ENCODE measurements at regions not wholly inside any gene's neighbourhood (a gene's known extent, or its start where the extent isn't known, plus 50 kb on each side); places are given as distances from the start of the nearest gene placed in this dataset.

DNA sequence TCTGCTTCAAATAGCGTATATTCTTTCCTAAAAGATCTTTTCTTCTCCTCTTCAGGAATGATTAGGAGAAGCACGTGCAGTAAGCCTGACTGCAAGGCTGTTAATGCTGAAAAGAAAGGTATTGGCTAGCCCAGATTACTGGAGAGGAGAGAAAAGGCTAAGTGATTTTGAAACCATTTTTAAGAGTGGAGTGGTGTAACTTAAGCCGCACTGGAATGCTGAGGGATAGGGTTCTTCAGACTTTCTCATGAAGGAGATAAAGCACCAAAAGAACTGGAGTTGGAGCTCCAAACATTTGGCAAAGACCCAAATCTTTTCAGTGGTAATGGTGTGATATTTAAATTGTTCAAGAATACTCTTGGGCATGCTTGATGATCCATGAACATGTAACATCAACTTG, 388.3 kb downstream of the COG6 start:
- Histone ChIP-seq H2AFZ (ENCODE audit: low read depth, low read length, severe bottlenecking) (no peak overlapping the region), H3K4me3 (ENCODE audit: insufficient read depth, low read length, poor library complexity, severe bottlenecking) (no peak overlapping the region), H4K20me1 (ENCODE audit: low read depth, low read length) (no peaks in the 10 kb centered on the region), H3K9ac (ENCODE audit: low read length) (no peak overlapping the region), H3K27ac (ENCODE audit: low read depth, low read length) (no peak overlapping the region), H3K27me3 (ENCODE audit: low read length) (no peaks in the 10 kb centered on the region), H3K9me3 (ENCODE audit: insufficient read depth, low read length) (no peaks in the 10 kb centered on the region), H3K36me3 (ENCODE audit: low read length) (no peaks in the 10 kb centered on the region), H3K4me2 (ENCODE audit: low read depth, low read length, poor library complexity, severe bottlenecking) (no peak overlapping the region), H3F3A (ENCODE audit: insufficient read depth) (no peaks in the 10 kb centered on the region), H3K9me2 (replicated peaks; ENCODE audit: insufficient read depth, low read length) (no peaks in the 10 kb centered on the region), H3K79me2 (ENCODE audit: insufficient read depth, low read length) (no peaks in the 10 kb centered on the region)
- TF ChIP-seq EZH2phosphoT487 (conservative IDR thresholded peaks at IDR 0.05; ENCODE audit: low read length) (no peak), CTCF (IDR thresholded peaks at IDR 0.05; ENCODE audit: insufficient read depth, low read length, poor library complexity, severe bottlenecking) (no peak)

DNA sequence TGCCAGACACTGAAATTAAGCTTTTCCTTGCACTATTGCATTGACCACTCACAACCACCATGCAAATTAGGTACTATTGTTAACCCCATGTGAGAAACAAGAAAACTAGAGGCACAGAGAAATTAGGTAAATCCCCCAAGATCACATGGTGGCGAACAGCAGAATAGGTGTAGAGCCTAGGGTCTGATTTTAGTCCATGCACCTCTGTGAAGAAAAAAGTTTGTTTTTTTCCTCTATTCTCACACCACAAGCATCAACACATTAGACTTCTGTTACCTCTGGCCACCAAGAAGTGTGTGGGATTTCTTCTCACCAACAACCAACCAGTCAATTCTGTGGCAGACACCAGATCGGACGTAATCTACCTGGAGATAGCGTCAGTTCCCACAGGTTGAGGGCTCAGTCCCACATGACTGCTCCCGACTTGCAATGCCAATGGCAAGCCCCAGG, 391.9 kb downstream of the COG6 start:
- Histone ChIP-seq H2AFZ (ENCODE audit: low read depth, low read length, severe bottlenecking) (no peak overlapping the region), H3K4me2 (ENCODE audit: low read depth, low read length, poor library complexity, severe bottlenecking) (no peak overlapping the region), H4K20me1 (ENCODE audit: low read depth, low read length) (no peaks in the 10 kb centered on the region), H3K79me2 (ENCODE audit: insufficient read depth, low read length) (no peaks in the 10 kb centered on the region), H3K27ac (ENCODE audit: low read depth, low read length) (no peak overlapping the region), H3K9ac (ENCODE audit: low read length) (no peak overlapping the region), H3K4me3 (ENCODE audit: insufficient read depth, low read length, poor library complexity, severe bottlenecking) (no peak overlapping the region), H3K9me3 (ENCODE audit: insufficient read depth, low read length) (no peaks in the 10 kb centered on the region), H3K27me3 (ENCODE audit: low read length) (no peaks in the 10 kb centered on the region), H3K36me3 (ENCODE audit: low read length) (no peaks in the 10 kb centered on the region), H3F3A (ENCODE audit: insufficient read depth) (no peaks in the 10 kb centered on the region), H3K9me2 (replicated peaks; ENCODE audit: insufficient read depth, low read length) (no peaks in the 10 kb centered on the region)
- TF ChIP-seq EZH2phosphoT487 (conservative IDR thresholded peaks at IDR 0.05; ENCODE audit: low read length) (no peak), CTCF (IDR thresholded peaks at IDR 0.05; ENCODE audit: insufficient read depth, low read length, poor library complexity, severe bottlenecking) (no peak)

- H2AFZ ChIP-seq (ENCODE audit: low read depth, low read length, severe bottlenecking), result no peak overlapping the region
- no peaks in the 10 kb centered on the region for H3K27me3 ChIP-seq (ENCODE audit: low read length)
- H3K9ac ChIP-seq (ENCODE audit: low read length), result no peak overlapping the region
- no peaks in the 10 kb centered on the region for H3F3A ChIP-seq (ENCODE audit: insufficient read depth)
- no peak overlapping the region for H3K4me2 ChIP-seq (ENCODE audit: low read depth, low read length, poor library complexity, severe bottlenecking)
- no peaks in the 10 kb centered on the region for H3K79me2 ChIP-seq (ENCODE audit: insufficient read depth, low read length)
- no peaks in the 10 kb centered on the region for H3K9me2 ChIP-seq (replicated peaks; ENCODE audit: insufficient read depth, low read length)
- H3K9me3 ChIP-seq (ENCODE audit: insufficient read depth, low read length), result no peaks in the 10 kb centered on the region
- H3K4me3 ChIP-seq (ENCODE audit: insufficient read depth, low read length, poor library complexity, severe bottlenecking), result no peak overlapping the region
- no peak overlapping the region for H3K27ac ChIP-seq (ENCODE audit: low read depth, low read length)
- TF ChIP-seq CTCF (IDR thresholded peaks at IDR 0.05; ENCODE audit: insufficient read depth, low read length, poor library complexity, severe bottlenecking) (no peak), EZH2phosphoT487 (conservative IDR thresholded peaks at IDR 0.05; ENCODE audit: low read length) (no peak)
- no peaks in the 10 kb centered on the region for H3K36me3 ChIP-seq (ENCODE audit: low read length)
- no peaks in the 10 kb centered on the region for H4K20me1 ChIP-seq (ENCODE audit: low read depth, low read length)
Measured at GRCh38 chr13:40048551-40048950, 393.1 kb downstream of the COG6 start.

Measured in SU-DHL-6 (cell line).